SK-N-MC (cell line): ENCODE measurements at regions not wholly inside any gene's neighbourhood (a gene's known extent, or its start where the extent isn't known, plus 50 kb on each side); places are given as distances from the start of the nearest gene placed in this dataset.

Experiments
- EZH2 ChIP-seq: fragments of 200-600 bp; sonication (generic); IDR thresholded peaks from one replicate; pipeline ENCODE4 v1.6.1; 2017; ENCODE audit warnings: antibody characterized with exemption
- POLR2AphosphoS5 ChIP-seq: IDR thresholded peaks from 2 replicates; pipeline ENCODE4 v1.6.1; 2012; ENCODE audit warnings: mild to moderate bottlenecking, low read depth, low read length, borderline replicate concordance

GRCh38 chr17:77688369-77688768, 270.1 kb upstream of the TNRC6C start:
- TF ChIP-seq POLR2AphosphoS5 (no peak), EZH2 (no peak)
